HG03439 (cell line): ENCODE measurements at regions not wholly inside any gene's neighbourhood (a gene's known extent, or its start where the extent isn't known, plus 50 kb on each side); places are given as distances from the start of the nearest gene placed in this dataset.
"Not testable (repeated sequence)": the region's sequence is repeated elsewhere in the genome, so short reads cannot be mapped to it uniquely, and the experiment has no call there.

Experiments
- ATAC-seq: cut with Tn5 transposase; IDR thresholded peaks from one replicate; pipeline ENCODE4 v1.9.1; 2021; ENCODE audit warnings: mild to moderate bottlenecking, moderate library complexity; ENCODE audit not compliant: unreplicated experiment

DNA sequence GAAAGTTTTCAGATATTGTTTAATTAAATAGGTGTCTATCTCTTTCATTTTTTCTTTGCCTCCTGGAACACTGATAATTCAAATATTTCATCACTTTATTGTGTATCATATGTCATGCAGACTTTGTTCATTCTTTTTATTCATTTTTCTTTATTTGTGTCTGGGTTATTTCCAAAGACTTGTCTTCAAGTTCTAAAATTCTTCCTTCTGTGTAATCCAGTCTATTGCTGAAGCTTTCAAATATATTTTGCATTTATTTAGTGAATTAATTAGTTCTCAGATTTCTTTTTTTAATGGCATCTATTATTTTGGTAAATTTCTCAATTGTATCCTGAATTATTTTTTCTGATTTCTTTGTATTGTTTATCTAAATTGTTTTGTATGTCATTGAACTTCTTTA, 70.1 kb downstream of the ZNF330 start:
- ATAC-seq = no peak

DNA sequence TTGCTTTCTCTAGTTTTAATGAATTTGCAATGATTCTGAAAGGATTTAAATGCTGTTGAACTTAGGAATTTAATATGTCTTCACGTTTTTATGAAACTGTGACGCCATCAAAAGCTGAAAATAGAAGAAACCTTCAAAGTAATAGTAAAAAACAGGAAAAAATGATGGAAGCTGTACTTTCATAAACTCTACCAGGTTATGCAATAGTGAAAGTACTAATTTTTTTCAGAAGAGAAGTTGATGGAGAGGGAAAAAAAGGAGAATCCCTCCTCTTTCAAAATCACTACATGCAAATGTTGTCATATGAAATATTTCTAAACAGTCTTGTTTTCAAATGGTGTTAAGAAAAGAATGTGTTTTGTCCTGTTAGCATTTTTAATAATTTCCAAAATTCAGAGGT, 73.6 kb downstream of the ZNF330 start:
- ATAC-seq = no peak

DNA sequence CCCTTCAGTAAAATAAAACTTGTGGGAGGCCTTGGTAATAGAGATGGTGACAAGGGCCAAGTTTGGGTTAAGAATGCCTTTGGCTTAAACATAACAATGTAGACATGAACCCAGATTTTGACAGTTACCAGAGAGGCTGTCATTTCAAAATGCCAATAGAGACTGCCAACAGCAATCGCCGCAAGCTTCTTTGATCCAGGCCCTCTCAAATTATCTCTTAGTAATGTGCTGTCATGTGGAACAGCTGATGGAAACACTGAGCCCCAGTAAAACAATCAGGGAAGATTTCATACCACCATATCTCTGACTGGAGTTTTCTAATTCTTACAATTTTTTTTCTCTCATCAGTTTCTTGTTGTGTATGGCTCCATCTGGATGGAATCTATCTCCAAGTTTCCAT, 80.5 kb downstream of the ZNF330 start:
- ATAC-seq = no peak

DNA sequence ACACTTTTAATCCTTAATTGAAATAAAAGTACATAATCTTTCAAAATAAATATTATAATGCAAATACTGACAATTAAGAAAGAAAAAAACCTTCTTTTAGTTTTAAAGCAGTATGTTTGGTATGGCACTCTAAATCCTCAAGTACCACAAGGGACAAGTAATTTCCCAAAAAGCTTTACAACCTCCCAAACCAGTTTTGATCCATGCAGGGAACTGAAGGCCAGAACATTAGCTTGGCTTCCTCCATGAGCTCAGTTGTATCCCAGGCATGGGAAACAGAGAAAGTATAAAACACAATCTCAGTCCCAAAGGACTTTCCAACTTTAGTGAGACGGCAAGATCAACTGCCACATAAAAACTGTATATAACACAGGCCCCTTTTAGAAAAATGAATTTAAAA, 82.2 kb downstream of the ZNF330 start:
- ATAC-seq = no peak

DNA sequence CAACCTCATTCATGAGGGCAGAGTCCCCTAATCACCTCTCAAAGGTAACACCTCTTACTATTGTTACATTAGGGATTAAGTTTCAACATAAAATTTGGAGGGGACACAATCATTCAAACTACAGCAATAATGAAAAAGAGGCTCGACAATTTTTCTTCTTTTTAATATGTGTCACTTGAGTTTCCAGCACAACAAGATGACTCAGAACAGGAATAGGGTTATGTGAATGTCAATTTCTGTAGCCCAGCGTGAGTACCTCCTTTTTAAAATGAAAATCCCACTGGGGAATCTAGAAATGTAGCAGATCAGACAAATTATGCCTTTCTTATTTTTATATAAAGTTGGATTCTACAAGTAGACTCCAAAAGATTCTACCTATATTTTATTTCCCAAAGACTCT, 83.7 kb downstream of the ZNF330 start:
- ATAC-seq = no peak

DNA sequence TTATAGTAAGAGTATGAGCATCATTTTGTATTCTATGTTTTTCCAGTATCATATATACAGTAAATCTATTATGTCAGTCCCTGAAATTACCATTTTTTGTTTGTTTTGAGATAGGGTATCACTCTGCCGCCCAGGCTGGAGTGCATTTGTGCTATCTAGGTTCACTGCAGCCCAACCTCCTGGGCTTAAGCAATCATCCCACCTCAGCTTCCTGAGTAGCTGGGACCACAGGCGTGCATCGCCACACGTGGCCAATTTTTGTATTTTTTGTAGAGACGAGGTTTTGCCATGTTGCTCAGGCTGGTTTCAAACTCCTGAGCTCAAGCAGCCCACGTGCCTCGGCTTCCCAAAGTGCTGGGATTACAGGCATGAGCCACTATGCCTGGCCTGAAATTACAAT, 85.6 kb downstream of the ZNF330 start:
- no peak for ATAC-seq

DNA sequence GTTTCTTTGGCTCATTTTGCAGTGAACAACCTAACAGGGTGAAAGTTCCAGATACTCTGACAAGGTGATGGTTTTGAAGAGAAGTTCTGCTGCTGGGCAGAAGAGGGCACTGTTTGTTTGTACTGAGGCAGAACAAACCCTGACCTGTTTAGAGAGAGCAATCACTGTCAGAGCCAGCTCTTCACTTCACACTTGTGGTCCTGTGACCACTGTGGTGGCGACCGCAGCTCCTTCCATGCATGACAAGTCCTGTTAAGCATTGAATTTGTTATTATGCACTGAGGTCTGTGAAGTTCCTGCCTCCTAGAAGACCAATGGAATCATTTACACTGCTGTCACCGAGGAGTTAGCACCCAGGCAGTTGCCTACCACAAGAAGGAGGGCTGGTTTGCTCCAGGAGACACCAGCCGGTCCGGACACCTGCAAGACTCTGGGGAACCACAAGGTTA, 86.6 kb downstream of the ZNF330 start:
- ATAC-seq = peak; percentile 100

DNA sequence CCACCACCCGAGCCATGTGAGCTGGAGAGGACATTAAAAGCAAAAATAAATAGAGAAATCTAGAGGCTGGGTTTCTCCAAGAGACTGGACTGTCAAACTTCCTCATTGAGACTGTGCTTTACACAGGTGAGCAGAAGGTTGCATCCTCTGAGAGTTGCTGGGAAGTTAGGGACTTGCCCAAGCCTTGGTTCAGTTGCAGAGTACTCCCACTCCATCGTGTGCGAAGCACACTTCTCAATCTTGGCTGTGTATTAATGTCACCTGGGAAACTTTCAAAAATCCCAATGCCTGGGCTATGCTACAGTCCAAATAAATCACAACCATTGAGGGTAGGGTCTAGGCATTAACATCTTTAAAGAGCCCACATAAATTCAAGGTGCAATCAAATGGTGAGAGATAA, 89.2 kb downstream of the ZNF330 start:
- ATAC-seq = no peak

DNA sequence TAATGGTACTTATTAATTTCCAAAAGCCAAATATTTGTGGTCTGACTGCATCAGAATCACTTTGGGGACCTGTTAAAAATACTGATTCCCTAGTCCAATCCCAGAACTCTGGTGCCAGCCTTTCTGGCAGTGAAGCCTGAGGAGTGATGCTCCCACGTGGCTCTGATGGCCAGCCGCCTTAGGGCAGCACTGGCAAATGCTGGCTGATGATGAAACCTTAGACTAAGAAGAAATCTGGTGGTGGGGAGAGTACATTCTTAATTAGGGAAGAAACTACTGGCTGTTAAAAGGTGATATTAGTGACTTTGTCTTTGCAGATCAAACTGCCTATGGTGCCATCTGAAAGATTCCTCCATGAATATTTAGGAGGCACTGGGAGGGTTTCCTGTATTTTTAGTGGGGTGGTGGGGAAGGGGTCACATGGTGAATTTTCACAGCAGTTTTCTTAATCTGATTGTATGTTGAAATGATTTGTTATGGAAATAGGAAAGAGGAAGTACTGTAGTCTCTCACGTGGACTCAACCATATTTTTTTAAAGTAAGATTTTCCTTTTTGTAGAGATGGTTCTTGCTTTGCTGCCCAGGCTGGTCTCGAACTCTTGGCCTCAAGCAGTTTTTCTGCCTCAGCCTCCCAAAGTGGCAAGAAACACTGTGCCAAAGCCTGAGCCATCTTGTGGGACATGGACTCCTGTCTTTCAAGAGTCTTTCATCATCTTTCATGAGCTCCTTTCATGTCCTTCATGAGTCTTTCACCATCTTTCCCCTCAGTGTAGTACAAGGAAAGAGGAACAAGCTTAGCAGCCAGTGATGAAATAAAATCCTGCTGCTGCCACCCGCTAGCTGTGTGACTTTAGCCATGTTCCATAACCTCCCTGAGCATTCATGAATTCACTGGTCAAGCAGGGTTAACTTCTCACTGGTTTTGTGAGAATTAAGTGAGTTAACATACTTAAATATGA, 90.8 kb downstream of the ZNF330 start:
- no peak for ATAC-seq

DNA sequence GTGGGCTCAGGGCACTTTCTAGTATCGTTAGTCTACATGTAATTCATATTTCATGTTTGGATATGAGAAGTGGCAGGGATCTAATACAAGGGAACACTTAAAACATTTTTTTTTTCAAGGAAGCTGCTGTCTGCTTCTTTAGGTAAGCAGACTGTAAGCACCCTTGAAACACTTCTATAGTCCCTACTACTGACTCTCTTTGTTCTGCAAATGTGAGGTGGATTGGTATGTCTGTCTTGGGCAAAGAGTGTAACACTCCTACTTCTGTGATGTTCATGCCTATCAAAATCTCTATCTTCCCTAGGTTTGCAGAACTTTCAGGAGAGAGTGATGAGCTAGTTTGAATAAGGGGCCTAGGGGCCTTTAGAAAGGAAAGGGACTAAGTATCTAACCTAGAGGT, 93.9 kb downstream of the ZNF330 start:
- no peak for ATAC-seq

DNA sequence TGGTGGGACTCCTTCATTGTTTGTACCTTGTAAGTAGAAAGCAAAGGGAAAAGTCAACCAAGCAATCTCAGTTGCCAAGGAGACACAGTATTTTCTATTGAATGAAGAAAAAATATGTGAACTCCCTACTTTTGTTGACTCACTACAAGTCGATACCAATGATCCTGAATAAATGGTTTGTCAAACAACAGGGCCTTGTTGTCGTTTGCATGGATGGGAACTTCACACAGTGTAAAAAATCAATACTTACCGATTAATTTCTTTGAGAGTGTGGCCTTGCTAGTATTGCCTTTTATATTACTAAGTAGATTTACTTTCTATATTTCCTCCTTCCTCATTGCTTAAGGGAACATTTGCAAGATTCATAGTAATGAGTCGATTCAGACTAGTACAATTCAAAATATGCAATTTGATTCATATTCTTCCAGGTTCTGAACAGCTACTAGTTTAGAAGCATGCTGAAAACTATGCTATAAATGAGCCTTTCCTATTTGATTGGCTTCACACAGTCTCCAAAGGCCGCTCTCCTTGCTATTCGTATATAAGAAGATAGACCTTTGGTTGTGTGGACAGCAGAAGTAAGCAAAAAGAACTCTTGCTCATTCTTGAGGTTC, 108.0 kb downstream of the ZNF330 start:
- no peak for ATAC-seq

DNA sequence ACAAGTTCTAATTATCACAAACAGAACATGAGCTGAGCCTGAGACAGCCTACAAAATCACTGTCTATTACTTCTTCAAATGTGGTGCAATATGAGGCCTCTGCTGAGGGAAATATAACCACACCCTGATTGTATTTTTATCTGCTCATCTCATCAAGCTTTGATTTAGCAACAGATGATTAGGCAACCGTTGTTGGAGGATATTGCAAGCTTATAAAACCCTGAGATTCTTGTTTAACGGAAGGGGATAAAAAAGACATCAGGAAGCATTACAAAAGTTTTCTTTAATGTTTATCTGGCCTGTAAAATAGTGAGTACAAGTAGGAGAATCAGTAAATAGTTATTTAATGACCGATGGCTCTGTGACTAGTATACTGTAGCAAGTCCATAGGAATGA, 108.5 kb downstream of the ZNF330 start:
- ATAC-seq = no peak

DNA sequence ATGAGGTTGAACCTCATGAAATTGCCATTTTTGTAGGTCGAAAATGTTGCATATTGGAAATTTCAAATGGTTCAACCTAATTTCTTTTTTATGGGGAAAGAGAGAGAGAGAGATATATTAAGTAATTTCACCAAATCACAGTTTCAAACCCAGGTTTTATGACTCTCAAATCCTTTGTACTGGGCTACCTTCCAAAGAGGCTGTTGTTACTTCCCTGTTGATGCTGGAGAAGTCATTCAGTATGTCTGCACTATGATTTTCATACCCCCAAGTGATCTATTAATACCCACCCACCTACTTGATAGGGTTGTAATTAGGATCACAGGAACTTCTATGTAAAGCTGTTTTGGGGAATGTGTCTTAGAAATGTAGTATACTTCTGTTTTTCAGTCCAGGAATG, 109.9 kb downstream of the ZNF330 start:
- no peak for ATAC-seq

DNA sequence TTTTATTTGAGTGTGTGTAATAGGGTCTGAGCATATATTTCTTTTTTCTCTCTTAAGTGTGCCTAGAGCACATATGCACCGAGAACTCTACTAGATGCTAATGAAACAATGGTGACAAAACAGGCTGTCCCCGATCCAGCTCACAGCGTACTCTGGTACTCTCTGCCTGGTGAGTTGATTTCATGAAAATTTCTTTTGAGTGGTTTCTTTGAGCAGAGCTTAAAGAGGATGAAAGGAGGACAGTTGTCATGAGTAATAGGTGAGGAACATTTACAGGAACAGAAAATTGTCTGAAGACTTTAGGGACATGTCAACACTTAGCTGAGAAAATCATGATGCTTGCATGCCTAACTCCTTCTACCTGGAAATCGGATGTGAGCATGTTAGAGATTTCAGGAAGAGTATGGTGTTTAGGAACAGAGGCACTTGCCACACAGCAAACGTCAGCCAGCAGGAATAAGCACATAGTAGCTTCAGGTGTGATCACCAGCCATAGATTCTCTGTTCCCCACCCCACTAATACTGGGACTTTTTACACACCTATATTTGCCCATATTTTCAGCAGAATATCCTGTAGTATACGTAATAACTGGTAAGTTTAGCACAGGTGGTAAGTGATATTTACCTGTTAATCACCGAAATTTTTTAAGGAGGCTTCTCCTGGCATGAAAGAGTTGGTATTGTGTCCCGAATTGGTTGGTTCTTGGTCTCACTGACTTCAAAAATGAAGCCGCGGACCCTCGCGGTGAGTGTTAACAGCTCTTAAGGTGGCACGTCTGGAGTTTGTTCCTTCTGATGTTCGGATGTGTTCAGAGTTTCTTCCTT, 111.1 kb downstream of the ZNF330 start:
- no peak for ATAC-seq

DNA sequence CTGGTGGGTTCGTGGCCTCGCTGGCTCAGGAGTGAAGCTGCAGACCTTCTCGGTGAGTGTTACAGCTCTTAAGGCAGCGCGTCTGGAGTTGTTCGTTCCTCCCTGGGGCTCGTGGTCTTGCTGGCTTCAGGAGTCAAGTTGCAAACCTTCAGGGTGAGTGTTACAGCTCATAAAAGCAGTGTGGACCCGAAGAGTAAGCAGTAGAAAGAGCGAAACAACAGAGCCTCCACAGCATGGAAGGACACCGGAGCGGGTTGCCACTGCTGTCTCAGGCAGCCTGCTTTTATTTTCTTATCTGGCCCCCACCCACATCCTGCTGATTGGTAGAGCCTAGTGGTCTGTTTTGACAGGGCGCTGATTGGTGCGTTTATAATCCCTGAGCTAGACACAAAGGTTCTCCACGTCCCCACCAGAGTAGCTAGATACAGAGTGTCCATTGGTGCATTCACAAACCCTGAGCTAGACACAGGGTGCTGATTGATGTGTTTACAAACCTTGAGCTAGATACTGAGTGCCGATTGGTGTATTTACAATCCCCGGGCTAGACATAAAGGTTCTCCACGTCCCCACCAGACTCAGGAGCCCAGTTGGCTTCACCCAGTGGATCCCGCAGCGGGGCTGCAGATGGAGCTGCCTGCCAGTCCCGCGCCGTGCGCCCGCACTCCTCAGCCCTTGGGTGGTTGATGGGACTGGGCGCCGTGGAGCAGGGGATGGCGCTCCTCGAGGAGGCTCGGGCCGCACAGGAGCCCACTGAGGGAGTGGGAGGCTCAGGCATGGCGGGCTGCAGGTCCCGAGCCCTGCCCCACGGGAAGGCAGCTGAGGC, 111.9 kb downstream of the ZNF330 start:
- ATAC-seq = not testable (repeated sequence)

DNA sequence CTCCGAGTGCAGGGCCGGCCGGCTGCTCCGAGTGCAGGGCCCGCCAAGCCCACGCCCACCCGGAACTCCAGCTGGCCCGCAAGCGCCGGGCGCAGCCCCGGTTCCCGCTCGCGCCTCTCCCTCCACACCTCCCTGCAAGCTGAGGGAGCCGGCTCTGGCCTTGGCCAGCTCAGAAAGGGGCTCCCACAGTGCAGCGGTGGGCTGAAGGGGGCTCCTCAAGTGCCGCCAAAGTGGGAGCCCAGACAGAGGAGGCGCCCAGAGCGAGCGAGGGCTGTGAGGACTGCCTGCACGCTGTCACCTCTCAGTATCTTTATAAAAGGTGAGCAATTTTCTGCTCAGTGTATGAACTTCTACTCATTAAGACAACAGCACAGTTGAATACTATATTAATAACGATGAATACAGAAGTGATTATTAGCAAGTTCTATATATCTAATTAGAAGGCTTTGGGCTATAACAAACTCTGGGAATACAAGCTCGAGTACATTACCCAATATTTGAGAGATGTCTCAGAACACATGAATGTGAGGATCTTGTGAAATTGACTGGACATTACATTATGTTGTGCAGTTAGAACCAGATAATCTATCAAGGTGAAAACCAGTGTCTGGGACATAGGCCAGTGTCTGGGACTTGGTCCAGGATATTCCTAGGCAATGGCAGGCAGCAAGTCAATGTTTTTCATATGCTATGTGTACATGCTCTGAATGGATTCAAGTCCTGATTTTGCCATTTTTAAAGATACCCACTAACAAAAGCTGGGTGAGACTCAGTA, 112.9 kb downstream of the ZNF330 start:
- ATAC-seq = not testable (repeated sequence)

DNA sequence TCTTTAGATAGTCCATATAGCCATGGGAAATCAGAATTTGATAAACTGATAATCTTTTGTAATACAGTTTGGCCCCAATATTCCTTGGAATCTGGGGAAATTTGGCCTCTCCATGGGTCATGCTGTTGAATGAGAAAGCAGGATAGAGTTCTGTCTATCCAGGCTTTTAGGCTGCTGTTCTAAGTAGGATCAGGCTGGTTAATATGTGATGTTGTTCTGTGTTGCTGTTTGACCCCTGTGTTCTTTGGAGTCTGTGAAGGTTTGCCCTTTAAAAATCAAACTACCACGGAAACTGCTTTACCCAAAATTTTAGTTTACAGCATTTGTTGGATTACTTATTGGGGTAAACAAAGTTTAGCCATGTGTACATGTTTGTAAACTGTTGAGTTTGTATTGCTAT, 114.5 kb downstream of the ZNF330 start:
- ATAC-seq = no peak

DNA sequence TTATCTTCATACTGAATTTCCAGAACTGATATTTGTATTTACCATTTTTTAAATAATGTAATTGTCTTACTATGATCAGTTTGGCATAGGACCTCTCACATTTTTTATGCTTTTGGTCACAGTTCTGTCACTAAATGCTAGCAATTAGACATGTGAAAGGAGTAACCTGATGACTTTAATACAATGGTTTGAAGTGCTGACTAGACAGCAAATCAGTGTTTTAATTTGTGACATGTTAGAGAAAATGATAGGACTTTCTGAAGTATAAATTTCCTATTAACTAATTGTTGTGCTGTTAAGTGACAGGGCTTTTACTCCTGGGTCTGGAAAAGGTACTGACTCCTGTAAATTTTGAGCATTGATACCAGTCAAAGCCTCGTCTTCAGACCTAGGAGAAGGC, 117.5 kb downstream of the ZNF330 start:
- no peak for ATAC-seq

DNA sequence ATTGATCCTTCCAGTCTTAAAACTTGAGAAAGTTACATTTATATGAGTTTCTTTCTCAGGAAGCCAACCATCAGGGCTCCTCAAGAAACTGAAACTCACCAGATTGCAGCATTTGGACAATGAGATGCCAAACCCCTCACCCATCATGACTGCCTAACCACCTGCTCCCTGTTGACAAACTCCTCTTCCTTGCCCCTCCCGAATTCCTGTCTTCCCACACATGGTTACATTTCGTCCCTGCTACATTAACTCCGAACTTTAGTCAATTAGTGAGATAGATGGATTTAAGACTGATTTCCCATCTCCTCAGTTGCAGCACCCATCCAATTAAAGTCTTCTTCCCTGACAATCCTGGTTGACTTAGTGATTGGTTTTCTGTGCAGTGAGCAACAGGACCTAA, 118.7 kb downstream of the ZNF330 start:
- ATAC-seq = no peak

DNA sequence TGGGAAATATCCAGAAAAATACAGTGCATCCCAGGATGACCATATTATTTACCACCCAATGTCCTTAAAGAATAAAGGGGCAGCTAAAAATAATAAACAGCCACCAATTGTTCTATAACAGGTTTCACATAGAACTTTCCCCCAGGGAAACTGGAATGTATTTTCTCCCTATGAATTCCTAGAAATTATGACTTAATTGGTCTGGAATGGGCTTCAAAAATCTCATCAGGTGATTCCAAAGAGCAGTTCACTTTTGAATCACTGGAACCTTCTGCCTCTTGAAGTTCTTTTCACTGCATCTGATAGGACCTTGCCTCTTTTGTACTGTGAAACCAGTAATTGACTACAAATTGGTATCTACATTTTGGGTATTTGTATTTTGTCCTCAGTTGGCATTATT, 119.3 kb downstream of the ZNF330 start:
- ATAC-seq = no peak
